D721Med (cell line): ENCODE measurements at regions not wholly inside any gene's neighbourhood (a gene's known extent, or its start where the extent isn't known, plus 50 kb on each side); places are given as distances from the start of the nearest gene placed in this dataset.
A peak's percentile ranks its signal among the peaks of the same experiment; 100 is the strongest.

ENCODE experiments used
- DNase-seq: peaks from one replicate; pipeline ENCODE4 v3.0.0; 2011; ENCODE audit warnings: low spot score; ENCODE audit not compliant: insufficient read length
- FAIRE-seq: peaks from 2 replicates; lab custom pipeline; 2011; peaks lifted over from hg19 to GRCh38; lab: Jason Lieb, UNC
- CTCF ChIP-seq: IDR thresholded peaks from 2 replicates; pipeline ENCODE4 v1.5.1; 2012; ENCODE audit warnings: mild to moderate bottlenecking, control low read depth; ENCODE audit not compliant: insufficient read depth; ENCODE audit errors: missing control alignments

- DNase-seq (no peak), FAIRE-seq (no peak)
- no peak for TF ChIP-seq CTCF
Measured at GRCh38 chr2:11071211-11071610, 84.1 kb upstream of the SLC66A3 start.

- no peak for FAIRE-seq
- no peak for TF ChIP-seq CTCF
Measured at GRCh38 chr2:11071939-11072338, 83.3 kb upstream of the SLC66A3 start.

GRCh38 chr2:11072550-11072949 lies 82.7 kb upstream of the SLC66A3 start:
- no peak for DNase-seq
- FAIRE-seq = no peak
- TF ChIP-seq CTCF = no peak

More at GRCh38 chr2:11071939-11072338, 83.3 kb upstream of the SLC66A3 start:
- DNase-seq = no peak

GRCh38 chr2:11073251-11073650 lies 82.0 kb upstream of the SLC66A3 start:
- no peak for FAIRE-seq

GRCh38 chr2:11073776-11074175 lies 81.5 kb upstream of the SLC66A3 start:
- DNase-seq (no peak), FAIRE-seq (no peak)
- no peak for TF ChIP-seq CTCF

More at GRCh38 chr2:11073251-11073650, 82.0 kb upstream of the SLC66A3 start:
- TF ChIP-seq CTCF = peak; percentile 50
- DNase-seq = no peak

GRCh38 chr2:11074246-11074820 lies 80.9 kb upstream of the SLC66A3 start:
- FAIRE-seq (no peak), DNase-seq (no peak)
- TF ChIP-seq CTCF = no peak

- TF ChIP-seq CTCF = no peak
- DNase-seq (no peak), FAIRE-seq (no peak)
Measured at GRCh38 chr2:11075221-11075620, 80.0 kb upstream of the SLC66A3 start.
